WTC11 (cell line): ENCODE measurements at regions not wholly inside any gene's neighbourhood (a gene's known extent, or its start where the extent isn't known, plus 50 kb on each side); places are given as distances from the start of the nearest gene placed in this dataset.

Experiments used
- TF ChIP-seq, protein P1 (sequence below): fragments of 200-600 bp; IDR thresholded peaks from 2 replicates; pipeline ENCODE4 v1.8.0; 2022; ENCODE audit warnings: antibody characterized with exemption
- TF ChIP-seq, protein P2 (sequence below): sonication (generic); formaldehyde crosslinking; IDR thresholded peaks from 2 replicates; pipeline ENCODE4 v1.8.0; 2022; ENCODE audit warnings: mild to moderate bottlenecking, missing genetic modification reagents

DNA sequence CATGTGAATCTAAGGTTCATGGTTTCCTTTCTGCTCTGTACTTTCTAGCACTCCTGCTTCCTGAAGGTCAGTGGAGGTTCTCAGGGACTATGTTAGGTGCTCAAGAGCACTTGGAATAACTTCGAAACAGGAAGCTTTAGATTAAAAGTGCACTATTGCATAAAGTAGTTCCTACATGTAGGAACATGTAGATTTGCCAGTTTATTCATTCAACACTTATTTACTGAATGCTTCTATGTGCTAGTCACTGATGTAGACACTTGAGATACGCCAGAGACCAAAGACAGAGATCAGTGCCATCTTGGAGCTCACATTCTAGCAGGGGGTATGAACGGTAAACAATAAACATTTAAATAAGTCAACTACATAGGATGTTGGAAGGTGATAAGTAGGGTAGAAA, 87.7 kb downstream of the DHRS2 start:
- TF ChIP-seq, protein P1, sequence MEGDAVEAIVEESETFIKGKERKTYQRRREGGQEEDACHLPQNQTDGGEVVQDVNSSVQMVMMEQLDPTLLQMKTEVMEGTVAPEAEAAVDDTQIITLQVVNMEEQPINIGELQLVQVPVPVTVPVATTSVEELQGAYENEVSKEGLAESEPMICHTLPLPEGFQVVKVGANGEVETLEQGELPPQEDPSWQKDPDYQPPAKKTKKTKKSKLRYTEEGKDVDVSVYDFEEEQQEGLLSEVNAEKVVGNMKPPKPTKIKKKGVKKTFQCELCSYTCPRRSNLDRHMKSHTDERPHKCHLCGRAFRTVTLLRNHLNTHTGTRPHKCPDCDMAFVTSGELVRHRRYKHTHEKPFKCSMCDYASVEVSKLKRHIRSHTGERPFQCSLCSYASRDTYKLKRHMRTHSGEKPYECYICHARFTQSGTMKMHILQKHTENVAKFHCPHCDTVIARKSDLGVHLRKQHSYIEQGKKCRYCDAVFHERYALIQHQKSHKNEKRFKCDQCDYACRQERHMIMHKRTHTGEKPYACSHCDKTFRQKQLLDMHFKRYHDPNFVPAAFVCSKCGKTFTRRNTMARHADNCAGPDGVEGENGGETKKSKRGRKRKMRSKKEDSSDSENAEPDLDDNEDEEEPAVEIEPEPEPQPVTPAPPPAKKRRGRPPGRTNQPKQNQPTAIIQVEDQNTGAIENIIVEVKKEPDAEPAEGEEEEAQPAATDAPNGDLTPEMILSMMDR = no peak
- TF ChIP-seq, protein P2, sequence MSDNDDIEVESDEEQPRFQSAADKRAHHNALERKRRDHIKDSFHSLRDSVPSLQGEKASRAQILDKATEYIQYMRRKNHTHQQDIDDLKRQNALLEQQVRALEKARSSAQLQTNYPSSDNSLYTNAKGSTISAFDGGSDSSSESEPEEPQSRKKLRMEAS (CRISPR knock-in tag) = no peak
